ENCODE measurements at regions not wholly inside any gene's neighbourhood (a gene's known extent, or its start where the extent isn't known, plus 50 kb on each side); places are given as distances from the start of the nearest gene placed in this dataset.

- TF ChIP-seq CTCF (IDR thresholded peaks at IDR 0.05 in 4 of 5, conservative IDR thresholded peaks at IDR 0.05 in 1 of 5) (no peak), POLR2A (IDR thresholded peaks at IDR 0.05) (no peak)
Measured at GRCh38 chr7:17506095-17506494, 207.6 kb downstream of the AHR start.
